Kasumi-1 (cell line): ENCODE measurements at regions not wholly inside any gene's neighbourhood (a gene's known extent, or its start where the extent isn't known, plus 50 kb on each side); places are given as distances from the start of the nearest gene placed in this dataset.
A peak's percentile ranks its signal among the peaks of the same experiment; 100 is the strongest.
"Not testable (repeated sequence)": the region's sequence is repeated elsewhere in the genome, so short reads cannot be mapped to it uniquely, and the experiment has no call there.

Experiments used
- DNase-seq, 2 experiments: peaks; one replicate each; lab custom pipeline; 2025; lab: John Stamatoyannopoulos, UW

GRCh38 chr3:154664714-154665113, 234.7 kb upstream of the GPR149 start:
- DNase-seq: no peak

DNA sequence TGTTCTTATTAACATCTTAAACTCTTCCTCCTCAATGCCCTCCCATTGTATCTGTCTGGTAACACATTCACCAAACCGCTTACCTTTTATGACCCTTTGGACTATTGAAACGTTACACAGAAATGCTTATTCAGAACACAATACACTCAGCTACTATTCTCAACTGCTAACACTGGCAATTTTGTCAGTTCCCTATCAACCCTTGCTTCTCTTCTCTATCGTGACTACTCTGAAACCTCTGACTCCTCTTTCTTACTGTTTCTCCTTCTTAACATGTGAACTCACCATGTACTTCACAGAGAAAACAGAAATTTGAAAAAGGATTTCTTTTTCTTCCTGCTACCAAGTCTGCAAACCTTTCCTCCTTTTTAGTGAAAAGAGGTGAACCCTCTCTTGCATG, 232.9 kb upstream of the GPR149 start:
- DNase-seq: no peak

DNA sequence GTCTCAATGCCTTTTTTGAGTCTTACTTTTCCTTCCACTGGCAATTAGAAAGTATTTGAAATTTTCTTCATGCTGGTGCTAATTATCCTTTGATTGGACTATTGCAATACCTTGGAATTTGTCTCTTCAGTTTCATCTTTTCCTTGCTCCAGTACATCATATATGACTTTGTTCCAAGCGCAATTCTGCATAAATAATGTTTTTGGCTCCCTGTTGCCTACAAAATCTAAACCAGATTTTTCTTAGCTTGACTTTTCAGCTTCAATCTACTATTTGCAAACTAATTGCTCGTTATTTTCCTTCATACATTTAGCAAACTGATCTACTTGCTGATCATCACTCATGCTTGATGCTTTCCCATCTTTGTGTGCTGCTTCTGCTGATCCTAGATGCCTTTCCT, 230.8 kb upstream of the GPR149 start:
- DNase-seq: no peak

DNA sequence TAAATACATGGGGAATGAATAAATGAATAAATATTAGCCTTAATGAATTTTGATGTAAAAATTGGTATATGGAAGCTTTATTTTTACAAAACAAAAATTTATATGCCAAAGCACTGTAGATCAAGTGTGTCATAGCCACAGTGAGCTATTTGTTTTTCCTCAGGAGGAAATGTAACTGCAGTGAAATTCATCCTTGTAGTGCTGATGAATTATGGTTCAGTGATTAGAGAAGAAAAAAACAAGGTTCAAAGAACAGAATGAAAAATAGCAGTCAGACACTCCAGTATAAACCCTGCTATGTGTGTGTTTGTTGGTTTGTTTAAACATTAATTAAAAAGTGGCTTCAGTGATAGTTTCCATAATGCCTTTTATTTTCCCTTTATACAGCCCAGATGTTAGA, 228.0 kb upstream of the GPR149 start:
- no peak for DNase-seq

DNA sequence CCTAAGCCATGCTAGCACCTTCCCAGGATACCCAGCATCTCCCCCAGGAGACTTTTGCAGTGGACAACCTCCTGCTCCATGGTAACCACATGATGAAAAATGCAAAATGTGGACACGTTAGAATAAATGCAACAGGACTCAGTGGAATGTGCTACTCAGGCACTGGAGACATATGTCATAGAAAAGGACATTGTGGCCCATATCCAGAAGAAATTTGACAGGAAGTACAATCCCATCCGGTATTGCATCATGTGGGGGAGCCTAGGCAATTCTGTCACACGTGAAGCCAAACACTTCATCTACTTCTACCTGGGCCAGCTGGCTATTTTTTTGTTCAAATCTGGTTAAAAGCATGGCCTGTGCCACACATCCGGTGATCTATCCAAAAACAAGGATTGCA, 227.2 kb upstream of the GPR149 start:
- DNase-seq: no peak

DNA sequence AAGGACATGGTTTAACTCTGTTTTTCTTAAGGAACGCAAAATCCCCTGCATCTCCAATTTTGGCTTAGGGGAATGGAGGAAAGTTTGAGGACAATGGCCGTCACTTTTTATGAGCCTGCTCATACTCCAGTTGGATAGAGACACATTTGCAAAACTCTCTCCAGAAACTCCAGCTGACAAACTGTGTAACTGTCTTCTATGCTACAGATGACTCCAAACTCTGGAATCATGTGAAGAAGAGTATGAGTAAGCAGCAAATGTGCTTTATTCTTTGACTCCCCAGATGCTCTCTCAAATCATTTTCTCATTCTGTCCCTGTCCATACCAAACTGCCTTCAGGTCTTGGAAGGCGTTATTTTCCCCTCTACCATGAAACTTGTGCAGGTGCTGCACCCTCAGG, 226.5 kb upstream of the GPR149 start:
- DNase-seq: no peak

DNA sequence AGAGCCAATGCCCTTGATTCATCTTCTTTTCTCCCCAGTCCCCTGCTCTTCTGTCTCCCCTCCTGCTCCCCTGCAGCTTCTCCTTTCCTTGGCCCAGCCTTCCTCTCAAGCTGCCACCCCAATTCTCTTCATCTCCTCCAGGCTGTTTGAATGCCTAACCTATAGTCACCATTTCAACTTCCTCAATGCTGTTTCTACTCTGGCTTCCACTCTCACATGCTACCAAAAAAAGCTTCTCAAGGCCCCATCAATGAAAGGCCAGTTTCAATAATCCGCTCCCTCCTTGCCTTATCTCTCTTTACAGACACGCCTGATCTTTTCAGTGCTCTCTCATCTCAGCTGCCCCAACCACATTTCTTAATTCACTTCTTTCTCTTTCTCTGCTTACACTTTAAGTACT, 212.2 kb upstream of the GPR149 start:
- peak; percentile 41 for DNase-seq

DNA sequence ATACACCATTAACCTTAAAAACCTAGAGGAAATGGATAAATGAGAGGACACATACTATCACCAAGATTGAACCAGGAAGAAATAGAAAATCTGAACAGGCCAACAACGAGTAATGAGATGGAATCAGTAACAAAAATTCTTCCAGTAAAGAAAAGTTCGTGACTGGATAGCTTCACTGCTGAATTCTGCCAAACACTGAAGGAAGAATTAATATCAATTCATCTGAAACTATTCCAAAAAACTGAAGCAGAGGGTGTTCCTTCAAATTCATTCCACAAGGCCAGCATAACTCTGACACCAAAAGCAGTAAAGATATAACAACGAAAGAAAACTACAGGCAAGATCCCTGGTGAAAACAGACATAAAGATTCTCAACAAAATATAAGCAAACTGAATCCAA, 195.8 kb upstream of the GPR149 start:
- no peak for DNase-seq

GRCh38 chr3:154619621-154620020, 189.6 kb upstream of the GPR149 start:
- DNase-seq: not testable (repeated sequence)

GRCh38 chr3:154616298-154616697, 186.3 kb upstream of the GPR149 start:
- DNase-seq: no peak

DNA sequence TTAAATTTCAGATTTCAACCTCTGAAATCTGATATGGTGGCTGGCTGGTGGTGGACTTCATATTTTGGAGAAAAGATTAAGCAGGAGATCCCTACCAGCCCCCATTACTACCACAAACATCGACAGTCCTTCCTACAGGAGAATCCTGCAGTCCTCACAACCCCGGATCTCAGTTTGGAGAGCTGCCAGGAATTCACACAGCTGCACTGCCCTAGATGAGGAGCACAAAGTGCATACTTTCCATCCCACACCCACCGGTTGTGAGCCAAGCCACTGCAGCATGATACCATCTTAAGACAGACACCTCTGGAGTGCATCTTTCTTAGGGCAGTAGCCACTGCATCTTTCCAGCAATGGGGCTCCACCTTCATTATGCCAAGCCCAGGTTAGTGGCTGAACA, 185.5 kb upstream of the GPR149 start:
- DNase-seq: no peak

DNA sequence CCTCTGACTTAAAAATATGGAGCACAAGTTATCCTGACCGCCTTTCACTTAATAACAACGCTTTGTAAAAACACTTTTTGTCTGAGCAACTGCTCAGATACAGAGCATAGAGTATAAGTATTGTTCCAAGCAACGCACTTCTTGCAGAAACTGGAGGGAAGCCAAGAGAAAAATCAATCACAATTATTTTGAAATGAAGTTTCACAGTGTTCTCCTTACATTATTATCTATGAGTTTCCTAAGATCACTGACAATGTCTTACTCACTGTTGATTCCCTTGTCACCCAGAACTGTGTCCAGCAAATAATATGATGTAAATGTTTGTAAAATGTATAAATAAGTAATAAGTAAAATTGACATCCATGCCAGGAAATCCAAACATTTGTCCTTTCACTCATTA, 184.6 kb upstream of the GPR149 start:
- DNase-seq: no peak

- no peak for DNase-seq
These were observed 184.1 kb upstream of the GPR149 start for GRCh38 chr3:154614078-154614477.

GRCh38 chr3:154602241-154602640, 172.3 kb upstream of the GPR149 start:
- DNase-seq: peak; percentile 33 to 62

DNA sequence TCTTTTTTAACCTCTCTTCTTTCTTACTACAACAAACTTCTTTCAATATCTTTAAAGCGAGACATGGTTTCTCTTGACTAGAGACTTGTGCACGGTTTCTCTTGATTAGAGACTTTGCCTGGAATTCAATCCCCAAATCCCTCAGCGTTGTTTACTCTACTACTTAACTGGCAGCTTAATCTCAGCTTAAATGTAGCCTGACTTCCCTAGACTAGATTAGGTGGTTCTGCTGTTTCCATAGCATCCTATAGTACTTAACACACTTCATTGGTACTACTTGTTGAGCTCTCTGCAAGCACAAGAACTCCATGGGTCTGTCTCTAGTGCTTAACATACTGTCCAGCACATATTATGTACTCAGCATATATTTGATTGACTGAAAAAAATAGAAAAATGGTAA, 168.2 kb upstream of the GPR149 start:
- no peak for DNase-seq

DNA sequence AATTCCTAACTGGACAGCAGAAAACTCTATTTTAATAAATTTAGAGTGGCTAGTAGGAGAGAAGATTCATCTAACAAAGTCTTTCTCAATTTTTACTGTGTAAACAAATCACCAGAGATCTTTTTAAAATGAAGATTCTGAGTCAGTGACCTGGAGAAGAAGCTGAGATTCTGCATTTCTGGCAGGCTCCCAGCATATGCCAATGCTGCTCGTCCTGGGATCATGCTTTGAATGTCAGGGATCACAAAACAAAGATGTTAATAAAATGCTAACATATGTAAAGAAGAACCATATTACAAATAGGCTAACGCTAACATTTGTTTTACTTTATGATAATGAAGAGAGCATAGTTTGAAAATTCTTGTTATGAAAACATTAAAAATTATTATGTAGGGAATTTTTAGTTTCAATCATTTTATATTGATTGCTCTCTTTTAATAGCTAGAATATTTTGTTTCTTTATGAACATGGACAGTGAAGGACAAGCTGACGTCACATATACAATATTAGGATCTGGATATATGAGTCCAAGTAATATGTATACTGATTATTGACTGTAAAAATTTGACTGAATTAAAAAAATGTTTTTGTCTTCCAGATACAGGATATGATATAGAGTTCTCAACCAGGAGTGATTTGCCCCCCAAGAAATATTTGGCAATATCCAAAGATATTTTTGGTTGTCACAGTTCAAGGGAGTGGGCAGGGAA, 160.8 kb upstream of the GPR149 start:
- no peak for DNase-seq

DNA sequence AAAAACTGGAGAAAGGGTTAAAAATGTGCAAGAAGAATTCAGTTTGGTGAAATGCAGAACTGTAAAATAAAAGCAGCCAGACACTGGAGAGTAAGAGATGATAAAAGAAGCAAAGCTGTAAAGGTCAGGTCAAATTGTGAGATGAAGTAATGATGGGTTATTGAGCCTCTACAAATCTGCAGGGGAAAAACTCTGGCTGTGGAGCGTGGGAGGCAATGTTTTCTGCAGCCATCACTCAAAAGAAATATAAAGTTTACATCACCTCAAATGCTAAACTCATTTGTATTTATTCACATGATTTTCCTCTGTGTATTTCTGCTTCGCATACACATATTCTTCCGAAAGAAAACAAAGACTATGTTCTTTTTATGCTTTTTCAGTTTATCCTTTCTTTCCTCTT, 158.8 kb upstream of the GPR149 start:
- DNase-seq: no peak

GRCh38 chr3:154584974-154585373, 155.0 kb upstream of the GPR149 start:
- DNase-seq: no peak

GRCh38 chr3:154584041-154584440, 154.1 kb upstream of the GPR149 start:
- no peak for DNase-seq

DNA sequence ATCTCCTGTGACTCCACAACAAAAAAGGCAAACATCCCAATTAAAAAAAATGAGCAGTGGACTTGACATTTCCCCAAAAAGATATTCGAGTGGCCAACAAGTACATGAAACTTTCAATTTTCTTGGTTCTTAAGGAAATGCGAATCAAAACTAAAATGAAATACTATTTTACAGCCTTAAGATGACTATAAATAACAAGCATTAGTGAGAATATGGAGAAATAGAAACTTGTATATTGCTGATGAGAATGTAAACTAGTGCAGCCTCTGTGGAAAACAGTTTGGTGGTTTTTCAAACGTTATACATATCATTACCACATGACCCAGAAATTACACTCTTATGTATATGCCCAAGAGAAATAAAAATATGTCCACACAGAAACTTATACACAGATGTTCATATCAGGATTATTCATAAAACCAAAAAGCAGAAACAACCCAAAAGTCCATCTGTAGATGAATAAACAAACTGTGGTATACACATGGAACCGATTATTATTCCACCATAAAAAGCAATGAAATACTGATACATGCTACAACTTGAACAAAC, 153.2 kb upstream of the GPR149 start:
- DNase-seq: no peak

DNA sequence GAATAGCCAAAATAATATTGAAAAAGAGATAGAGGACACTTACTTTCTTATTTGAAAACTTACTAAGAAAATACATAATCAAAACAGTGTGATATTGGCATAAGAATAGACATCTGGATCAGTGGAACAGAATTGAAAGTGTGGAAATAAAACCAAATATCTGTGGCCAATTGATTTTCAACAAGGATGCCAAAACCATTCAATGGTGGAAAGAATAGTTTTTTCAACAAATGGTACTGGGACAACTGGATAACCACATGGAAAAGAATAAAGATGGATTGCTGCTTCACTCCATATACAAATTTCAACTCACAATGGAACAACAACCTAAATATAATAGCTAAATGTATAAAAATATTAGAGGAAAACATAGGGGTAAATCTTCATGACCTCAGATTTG, 152.5 kb upstream of the GPR149 start:
- DNase-seq: no peak

- DNase-seq: no peak
These were observed 141.7 kb upstream of the GPR149 start for GRCh38 chr3:154571553-154572226.

DNA sequence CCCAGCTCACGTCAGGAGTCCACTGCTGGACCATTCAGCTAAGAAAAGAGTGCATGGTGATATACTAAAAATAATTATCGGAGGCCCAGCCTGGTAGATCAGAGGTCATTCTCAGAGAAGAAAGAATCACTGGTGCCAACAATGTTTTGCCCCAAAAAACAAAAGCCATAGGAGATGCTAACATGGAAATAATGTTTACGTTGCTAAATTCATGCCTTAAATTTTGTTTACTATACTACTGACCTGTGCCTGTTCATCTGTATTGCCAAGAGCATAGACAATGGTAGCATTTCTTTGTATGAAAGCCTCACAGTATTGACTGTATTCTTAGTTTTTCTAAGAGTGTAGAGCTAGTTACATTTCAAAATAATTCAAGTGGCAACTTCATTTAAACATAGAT, 138.1 kb upstream of the GPR149 start:
- no peak for DNase-seq

GRCh38 chr3:154559623-154560022, 129.6 kb upstream of the GPR149 start:
- no peak for DNase-seq
